ENCODE measurements at regions not wholly inside any gene's neighbourhood (a gene's known extent, or its start where the extent isn't known, plus 50 kb on each side); places are given as distances from the start of the nearest gene placed in this dataset.

DNA sequence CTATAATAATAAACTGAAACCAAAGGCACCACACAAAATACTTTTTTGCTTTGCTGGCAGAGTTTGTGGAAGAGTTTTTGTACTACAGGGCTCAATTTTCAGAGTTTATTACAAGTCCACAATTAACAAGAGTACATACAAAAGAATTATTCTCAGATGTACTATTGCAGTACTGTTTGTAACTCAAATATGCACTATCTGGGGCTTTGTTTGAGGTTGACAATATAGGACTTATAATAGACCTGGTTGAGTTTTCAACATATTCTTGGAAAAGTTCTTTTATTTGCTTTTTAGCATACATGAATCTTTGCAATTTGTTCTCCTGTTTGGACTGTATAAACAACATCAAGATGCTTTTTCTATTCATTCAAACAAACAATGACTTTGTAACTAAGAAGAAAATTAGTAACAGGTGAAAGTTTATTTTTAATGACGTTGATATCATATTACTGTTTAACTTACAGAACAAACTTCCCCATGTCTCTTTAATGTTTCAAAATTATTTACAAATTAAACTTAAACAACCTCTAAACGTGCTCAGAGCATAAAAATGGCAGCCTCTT, 407.4 kb upstream of the PRICKLE1 start:
- FAIRE-seq: no peak
- Histone ChIP-seq H3K36me3 (ENCODE audit: control insufficient read depth in 2 of 2, extremely low read depth in 1 of 2, insufficient read depth in 2 of 2, low read length in 2 of 2) (no peaks in the 10 kb centered on the region), H3K9ac (ENCODE audit: control insufficient read depth, extremely low read depth, insufficient read depth, low read length) (no peak overlapping the region), H3K4me1 (ENCODE audit: control insufficient read depth, extremely low read depth, insufficient read depth, low read length) (no peaks in the 10 kb centered on the region), H2AFZ (ENCODE audit: control insufficient read depth, low read length) (no peak overlapping the region), H3K27ac (ENCODE audit: control insufficient read depth, insufficient read depth, low read length) (no peak overlapping the region), H3K9me1 (ENCODE audit: control insufficient read depth, extremely low read depth, insufficient read depth, low read length) (no peaks in the 10 kb centered on the region), H4K20me1 (ENCODE audit: control insufficient read depth, extremely low read depth, insufficient read depth, low read length) (no peaks in the 10 kb centered on the region), H3K79me2 (ENCODE audit: control insufficient read depth, insufficient read depth, low read length) (no peaks in the 10 kb centered on the region), H3K4me3 (ENCODE audit: control insufficient read depth in 2 of 3, extremely low read depth in 1 of 3, insufficient read depth in 2 of 3, low read depth in 1 of 3, low read length in 3 of 3) (no peak overlapping the region), H3K4me2 (ENCODE audit: control insufficient read depth, extremely low read depth, insufficient read depth, low read depth, low read length) (no peak overlapping the region), H3K27me3 (ENCODE audit: control insufficient read depth, extremely low read depth, insufficient read depth, low read length) (no peaks in the 10 kb centered on the region), H3K9me3 (ENCODE audit: control insufficient read depth, low read depth, low read length) (no peaks in the 10 kb centered on the region)
- no peak for DNase-seq (ENCODE audit: low read depth, low spot score)
- no peak for TF ChIP-seq EZH2 (IDR thresholded peaks at IDR 0.05; ENCODE audit: low read length)
- TF ChIP-seq, protein P1, sequence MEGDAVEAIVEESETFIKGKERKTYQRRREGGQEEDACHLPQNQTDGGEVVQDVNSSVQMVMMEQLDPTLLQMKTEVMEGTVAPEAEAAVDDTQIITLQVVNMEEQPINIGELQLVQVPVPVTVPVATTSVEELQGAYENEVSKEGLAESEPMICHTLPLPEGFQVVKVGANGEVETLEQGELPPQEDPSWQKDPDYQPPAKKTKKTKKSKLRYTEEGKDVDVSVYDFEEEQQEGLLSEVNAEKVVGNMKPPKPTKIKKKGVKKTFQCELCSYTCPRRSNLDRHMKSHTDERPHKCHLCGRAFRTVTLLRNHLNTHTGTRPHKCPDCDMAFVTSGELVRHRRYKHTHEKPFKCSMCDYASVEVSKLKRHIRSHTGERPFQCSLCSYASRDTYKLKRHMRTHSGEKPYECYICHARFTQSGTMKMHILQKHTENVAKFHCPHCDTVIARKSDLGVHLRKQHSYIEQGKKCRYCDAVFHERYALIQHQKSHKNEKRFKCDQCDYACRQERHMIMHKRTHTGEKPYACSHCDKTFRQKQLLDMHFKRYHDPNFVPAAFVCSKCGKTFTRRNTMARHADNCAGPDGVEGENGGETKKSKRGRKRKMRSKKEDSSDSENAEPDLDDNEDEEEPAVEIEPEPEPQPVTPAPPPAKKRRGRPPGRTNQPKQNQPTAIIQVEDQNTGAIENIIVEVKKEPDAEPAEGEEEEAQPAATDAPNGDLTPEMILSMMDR (optimal IDR thresholded peaks at IDR 0.05 in 1 of 3, IDR thresholded peaks at IDR 0.05 in 1 of 3, conservative IDR thresholded peaks at IDR 0.05 in 1 of 3; ENCODE audit: extremely low read depth in 1 of 3, insufficient read depth in 2 of 3, low read length in 3 of 3): no peak
- dilution Hi-C loops (cut with MboI; ENCODE audit: extremely low pct_ligation_motif_present, low sequenced_read_pairs): no loop called here

DNA sequence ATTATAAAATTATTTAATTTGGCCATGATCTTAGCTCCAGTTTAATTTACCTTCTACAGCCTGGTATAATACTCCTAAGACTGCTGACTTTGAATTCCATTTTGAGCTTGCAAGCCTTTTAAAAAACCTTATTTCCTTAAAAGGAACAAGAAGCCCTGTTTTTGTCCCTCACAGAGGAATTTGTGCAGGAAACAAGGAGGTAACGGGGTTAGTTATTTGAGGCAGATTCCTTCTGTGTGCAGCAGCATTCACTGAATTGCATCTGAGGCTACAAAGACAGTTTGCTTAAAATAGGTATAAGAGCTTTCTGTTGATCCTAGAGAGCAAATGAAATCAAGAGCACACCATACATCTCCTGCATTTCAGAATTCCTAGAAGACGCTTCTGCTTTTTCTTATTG, 403.3 kb upstream of the PRICKLE1 start:
- TF ChIP-seq EZH2 (IDR thresholded peaks at IDR 0.05; ENCODE audit: low read length): no peak
- TF ChIP-seq, protein P1 (optimal IDR thresholded peaks at IDR 0.05 in 1 of 3, IDR thresholded peaks at IDR 0.05 in 1 of 3, conservative IDR thresholded peaks at IDR 0.05 in 1 of 3; ENCODE audit: extremely low read depth in 1 of 3, insufficient read depth in 2 of 3, low read length in 3 of 3): no peak
- Histone ChIP-seq H3K9me3 (ENCODE audit: control insufficient read depth, low read depth, low read length) (no peaks in the 10 kb centered on the region), H3K4me1 (ENCODE audit: control insufficient read depth, extremely low read depth, insufficient read depth, low read length) (no peaks in the 10 kb centered on the region), H4K20me1 (ENCODE audit: control insufficient read depth, extremely low read depth, insufficient read depth, low read length) (no peaks in the 10 kb centered on the region), H3K4me2 (ENCODE audit: control insufficient read depth, extremely low read depth, insufficient read depth, low read depth, low read length) (no peak overlapping the region), H3K27ac (ENCODE audit: control insufficient read depth, insufficient read depth, low read length) (no peak overlapping the region), H3K79me2 (ENCODE audit: control insufficient read depth, insufficient read depth, low read length) (no peaks in the 10 kb centered on the region), H3K9ac (ENCODE audit: control insufficient read depth, extremely low read depth, insufficient read depth, low read length) (no peak overlapping the region), H3K36me3 (ENCODE audit: control insufficient read depth in 2 of 2, extremely low read depth in 1 of 2, insufficient read depth in 2 of 2, low read length in 2 of 2) (no peaks in the 10 kb centered on the region), H2AFZ (ENCODE audit: control insufficient read depth, low read length) (no peak overlapping the region), H3K9me1 (ENCODE audit: control insufficient read depth, extremely low read depth, insufficient read depth, low read length) (no peaks in the 10 kb centered on the region), H3K27me3 (ENCODE audit: control insufficient read depth, extremely low read depth, insufficient read depth, low read length) (no peaks in the 10 kb centered on the region), H3K4me3 (ENCODE audit: control insufficient read depth in 2 of 3, extremely low read depth in 1 of 3, insufficient read depth in 2 of 3, low read depth in 1 of 3, low read length in 3 of 3) (no peak overlapping the region)
- FAIRE-seq: no peak
- no peak for DNase-seq (ENCODE audit: low read depth, low spot score)
- dilution Hi-C loops (cut with MboI; ENCODE audit: extremely low pct_ligation_motif_present, low sequenced_read_pairs): no loop called here

Measured in keratinocyte (primary cell).